CD4-positive, alpha-beta T cell (primary cell): ENCODE measurements at regions not wholly inside any gene's neighbourhood (a gene's known extent, or its start where the extent isn't known, plus 50 kb on each side); places are given as distances from the start of the nearest gene placed in this dataset.

ENCODE experiments used
- ATAC-seq: fragments of 200-7000 bp; cut with Tn5 transposase; one replicate; pipeline ENCODE4 v1.10.0; 2022; ENCODE audit warnings: mild to moderate bottlenecking; ENCODE audit not compliant: poor library complexity
- CTCF ChIA-PET: fragments of 350-600 bp; sonication (Branson Sonifier 250); formaldehyde crosslinking; loops from one replicate; lab custom pipeline; 2021; ENCODE audit warnings: antibody characterized with exemption, inconsistent platforms; lab: Charles Lee
- POLR2A ChIA-PET: fragments of 350-600 bp; sonication (Branson Sonifier 250); formaldehyde crosslinking; loops from one replicate; lab custom pipeline; 2021; ENCODE audit warnings: antibody characterized with exemption, inconsistent platforms; lab: Charles Lee
- DNase-seq, 14 experiments: peaks; one replicate each; pipeline ENCODE4 v3.0.0-alpha.2; 2013 to 2020; ENCODE audit warnings: mixed read lengths in 2 of 14
- H3K27ac ChIP-seq, 2 donors: one replicate each; pipeline versions ENCODE4 v1.5.1 to v1.7.0; 2013; ENCODE audit warnings: low read length in 2 of 2, low read depth in 1 of 2, mild to moderate bottlenecking in 1 of 2
- H3K27me3 ChIP-seq, 2 experiments: 1 replicate in 1 of 2; 2 replicates in 1 of 2; pipeline versions ENCODE4 v1.6.1 to v1.7.0; 2013; ENCODE audit warnings: low read length in 2 of 2, control low read depth in 1 of 2, mild to moderate bottlenecking in 1 of 2, moderate library complexity in 1 of 2; ENCODE audit not compliant: insufficient read depth in 2 of 2, control insufficient read depth in 1 of 2
- H3K36me3 ChIP-seq: one replicate; pipeline ENCODE4 v1.6.1; 2013; ENCODE audit warnings: low read length, control low read depth; ENCODE audit not compliant: insufficient read depth
- H3K4me1 ChIP-seq: one replicate; pipeline ENCODE4 v1.6.1; 2013; ENCODE audit warnings: low read length, control low read depth; ENCODE audit not compliant: insufficient read depth
- H3K4me3 ChIP-seq: one replicate; pipeline ENCODE4 v1.5.1; 2013; ENCODE audit warnings: mild to moderate bottlenecking, low read length, moderate library complexity
- H3K9me3 ChIP-seq, 2 experiments: 1 replicate in 1 of 2; 2 replicates in 1 of 2; pipeline versions ENCODE4 v1.6.1 to v1.7.0; 2013; ENCODE audit warnings: low read length in 2 of 2, mild to moderate bottlenecking in 2 of 2, control low read depth in 1 of 2, moderate library complexity in 1 of 2; ENCODE audit not compliant: control insufficient read depth in 1 of 2, insufficient read depth in 1 of 2
- H3K27ac Mint-ChIP-seq: one replicate; pipeline ENCODE4 v1.8.0; 2020; ENCODE audit warnings: mixed read lengths
- H3K27me3 Mint-ChIP-seq: one replicate; pipeline ENCODE4 v1.8.0; 2021; ENCODE audit warnings: mixed read lengths
- H3K36me3 Mint-ChIP-seq: one replicate; pipeline ENCODE4 v1.8.0; 2021; ENCODE audit warnings: low read depth, mixed read lengths
- H3K4me1 Mint-ChIP-seq: one replicate; pipeline ENCODE4 v1.8.0; 2021; ENCODE audit warnings: low read depth, mixed read lengths
- H3K4me3 Mint-ChIP-seq: one replicate; pipeline ENCODE4 v1.8.0; 2020; ENCODE audit warnings: mild to moderate bottlenecking, mixed read lengths
- H3K9me3 Mint-ChIP-seq: one replicate; pipeline ENCODE4 v1.8.0; 2020; ENCODE audit warnings: mixed read lengths
- CTCF ChIP-seq: fragments of 200-600 bp; IDR thresholded peaks from one replicate; pipeline ENCODE4 v1.8.0; 2022; ENCODE audit warnings: antibody characterized with exemption, mild to moderate bottlenecking
- intact Hi-C, 2 experiments: fragments of 100-400 bp; cut with DNase I in 1 of 2; cut with micrococcal nuclease in 1 of 2; formaldehyde crosslinking; loops; one replicate each; pipeline versions ENCODE4 v1.15.1 to v1.9.0; 2023 to 2025; cut with DNase I, micrococcal nuclease

GRCh38 chr1:78240755-78241154, 195.0 kb downstream of the GIPC2 start:
- Mint-ChIP-seq H3K9me3 (peaks cover 4% of the 10 kb centered on the region), H3K4me1 (no peaks in the 10 kb centered on the region), H3K27ac (no peak overlapping the region), H3K4me3 (no peak overlapping the region), H3K27me3 (no peaks in the 10 kb centered on the region), H3K36me3 (no peaks in the 10 kb centered on the region)
- intact Hi-C loops: no loop called here
- no peak for ATAC-seq
- Histone ChIP-seq H3K4me1 (no peaks in the 10 kb centered on the region), H3K4me3 (no peak overlapping the region), H3K27me3 (no peaks in the 10 kb centered on the region), H3K36me3 (no peaks in the 10 kb centered on the region), H3K27ac (no peak overlapping the region), H3K9me3 (no peaks in the 10 kb centered on the region)
- no peak for TF ChIP-seq CTCF
- no peak for DNase-seq
- POLR2A ChIA-PET: no interaction called here
- CTCF ChIA-PET: no interaction called here

- CTCF ChIA-PET: no interaction called here
- ATAC-seq (no peak), DNase-seq (no peak)
- H3K36me3 ChIP-seq: no peaks in the 10 kb centered on the region
- TF ChIP-seq CTCF: no peak
- Mint-ChIP-seq H3K9me3 (no peaks in the 10 kb centered on the region), H3K36me3 (no peaks in the 10 kb centered on the region), H3K4me1 (no peaks in the 10 kb centered on the region), H3K27ac (no peak overlapping the region), H3K4me3 (no peak overlapping the region), H3K27me3 (peaks cover 12% of the 10 kb centered on the region)
- intact Hi-C loops: no loop called here
- POLR2A ChIA-PET: no interaction called here
- H3K27ac ChIP-seq: no peak overlapping the region
- H3K9me3 ChIP-seq: no peaks in the 10 kb centered on the region
- H3K4me3 ChIP-seq: no peak overlapping the region
- H3K27me3 ChIP-seq: no peaks in the 10 kb centered on the region
- H3K4me1 ChIP-seq: no peaks in the 10 kb centered on the region
These were observed 201.3 kb downstream of the GIPC2 start for GRCh38 chr1:78247079-78247478.

GRCh38 chr1:78250201-78250600, 204.4 kb downstream of the GIPC2 start:
- Histone ChIP-seq H3K27me3 (no peaks in the 10 kb centered on the region), H3K4me3 (no peak overlapping the region), H3K36me3 (no peaks in the 10 kb centered on the region), H3K27ac (no peak overlapping the region), H3K9me3 (no peaks in the 10 kb centered on the region), H3K4me1 (no peaks in the 10 kb centered on the region)
- Mint-ChIP-seq H3K27ac (no peak overlapping the region), H3K4me1 (no peaks in the 10 kb centered on the region), H3K36me3 (no peaks in the 10 kb centered on the region), H3K4me3 (no peak overlapping the region), H3K27me3 (peaks cover 12% of the 10 kb centered on the region), H3K9me3 (no peaks in the 10 kb centered on the region)
- POLR2A ChIA-PET: no interaction called here
- intact Hi-C loops: no loop called here
- CTCF ChIA-PET: no interaction called here
- ATAC-seq (no peak), DNase-seq (no peak)
- TF ChIP-seq CTCF: no peak
